ENCODE measurements at regions not wholly inside any gene's neighbourhood (a gene's known extent, or its start where the extent isn't known, plus 50 kb on each side); places are given as distances from the start of the nearest gene placed in this dataset.

GRCh38 chr3:144162042-144162441 is 190.4 kb downstream of the DIPK2A start (continued):
- TF ChIP-seq, protein P1, sequence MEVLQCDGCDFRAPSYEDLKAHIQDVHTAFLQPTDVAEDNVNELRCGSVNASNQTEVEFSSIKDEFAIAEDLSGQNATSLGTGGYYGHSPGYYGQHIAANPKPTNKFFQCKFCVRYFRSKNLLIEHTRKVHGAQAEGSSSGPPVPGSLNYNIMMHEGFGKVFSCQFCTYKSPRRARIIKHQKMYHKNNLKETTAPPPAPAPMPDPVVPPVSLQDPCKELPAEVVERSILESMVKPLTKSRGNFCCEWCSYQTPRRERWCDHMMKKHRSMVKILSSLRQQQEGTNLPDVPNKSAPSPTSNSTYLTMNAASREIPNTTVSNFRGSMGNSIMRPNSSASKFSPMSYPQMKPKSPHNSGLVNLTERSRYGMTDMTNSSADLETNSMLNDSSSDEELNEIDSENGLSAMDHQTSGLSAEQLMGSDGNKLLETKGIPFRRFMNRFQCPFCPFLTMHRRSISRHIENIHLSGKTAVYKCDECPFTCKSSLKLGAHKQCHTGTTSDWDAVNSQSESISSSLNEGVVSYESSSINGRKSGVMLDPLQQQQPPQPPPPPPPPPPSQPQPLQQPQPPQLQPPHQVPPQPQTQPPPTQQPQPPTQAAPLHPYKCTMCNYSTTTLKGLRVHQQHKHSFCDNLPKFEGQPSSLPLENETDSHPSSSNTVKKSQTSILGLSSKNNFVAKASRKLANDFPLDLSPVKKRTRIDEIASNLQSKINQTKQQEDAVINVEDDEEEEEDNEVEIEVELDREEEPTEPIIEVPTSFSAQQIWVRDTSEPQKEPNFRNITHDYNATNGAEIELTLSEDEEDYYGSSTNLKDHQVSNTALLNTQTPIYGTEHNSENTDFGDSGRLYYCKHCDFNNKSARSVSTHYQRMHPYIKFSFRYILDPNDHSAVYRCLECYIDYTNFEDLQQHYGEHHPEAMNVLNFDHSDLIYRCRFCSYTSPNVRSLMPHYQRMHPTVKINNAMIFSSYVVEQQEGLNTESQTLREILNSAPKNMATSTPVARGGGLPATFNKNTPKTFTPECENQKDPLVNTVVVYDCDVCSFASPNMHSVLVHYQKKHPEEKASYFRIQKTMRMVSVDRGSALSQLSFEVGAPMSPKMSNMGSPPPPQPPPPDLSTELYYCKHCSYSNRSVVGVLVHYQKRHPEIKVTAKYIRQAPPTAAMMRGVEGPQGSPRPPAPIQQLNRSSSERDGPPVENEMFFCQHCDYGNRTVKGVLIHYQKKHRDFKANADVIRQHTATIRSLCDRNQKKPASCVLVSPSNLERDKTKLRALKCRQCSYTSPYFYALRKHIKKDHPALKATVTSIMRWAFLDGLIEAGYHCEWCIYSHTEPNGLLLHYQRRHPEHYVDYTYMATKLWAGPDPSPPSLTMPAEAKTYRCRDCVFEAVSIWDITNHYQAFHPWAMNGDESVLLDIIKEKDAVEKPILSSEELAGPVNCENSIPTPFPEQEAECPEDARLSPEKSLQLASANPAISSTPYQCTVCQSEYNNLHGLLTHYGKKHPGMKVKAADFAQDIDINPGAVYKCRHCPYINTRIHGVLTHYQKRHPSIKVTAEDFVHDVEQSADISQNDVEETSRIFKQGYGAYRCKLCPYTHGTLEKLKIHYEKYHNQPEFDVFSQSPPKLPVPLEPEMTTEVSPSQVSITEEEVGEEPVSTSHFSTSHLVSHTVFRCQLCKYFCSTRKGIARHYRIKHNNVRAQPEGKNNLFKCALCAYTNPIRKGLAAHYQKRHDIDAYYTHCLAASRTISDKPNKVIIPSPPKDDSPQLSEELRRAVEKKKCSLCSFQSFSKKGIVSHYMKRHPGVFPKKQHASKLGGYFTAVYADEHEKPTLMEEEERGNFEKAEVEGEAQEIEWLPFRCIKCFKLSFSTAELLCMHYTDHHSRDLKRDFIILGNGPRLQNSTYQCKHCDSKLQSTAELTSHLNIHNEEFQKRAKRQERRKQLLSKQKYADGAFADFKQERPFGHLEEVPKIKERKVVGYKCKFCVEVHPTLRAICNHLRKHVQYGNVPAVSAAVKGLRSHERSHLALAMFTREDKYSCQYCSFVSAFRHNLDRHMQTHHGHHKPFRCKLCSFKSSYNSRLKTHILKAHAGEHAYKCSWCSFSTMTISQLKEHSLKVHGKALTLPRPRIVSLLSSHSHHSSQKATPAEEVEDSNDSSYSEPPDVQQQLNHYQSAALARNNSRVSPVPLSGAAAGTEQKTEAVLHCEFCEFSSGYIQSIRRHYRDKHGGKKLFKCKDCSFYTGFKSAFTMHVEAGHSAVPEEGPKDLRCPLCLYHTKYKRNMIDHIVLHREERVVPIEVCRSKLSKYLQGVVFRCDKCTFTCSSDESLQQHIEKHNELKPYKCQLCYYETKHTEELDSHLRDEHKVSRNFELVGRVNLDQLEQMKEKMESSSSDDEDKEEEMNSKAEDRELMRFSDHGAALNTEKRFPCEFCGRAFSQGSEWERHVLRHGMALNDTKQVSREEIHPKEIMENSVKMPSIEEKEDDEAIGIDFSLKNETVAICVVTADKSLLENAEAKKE (CRISPR knock-in tag; IDR thresholded peaks at IDR 0.05), result no peak
- TF ChIP-seq CREB1 (CRISPR knock-in tag; IDR thresholded peaks at IDR 0.05; ENCODE audit: low read depth), result no peak
- TF ChIP-seq ZNF331 (CRISPR knock-in tag; IDR thresholded peaks at IDR 0.05; ENCODE audit: low read depth), result no peak

GRCh38 chr3:144164352-144164751 is 192.7 kb downstream of the DIPK2A start:
- H3K36me3 Mint-ChIP-seq (ENCODE audit: low read depth), result peaks cover 3% of the 10 kb centered on the region; the same call in 1 of the 3 replicates

More at GRCh38 chr3:144164352-144164751, 192.7 kb downstream of the DIPK2A start:
- Histone ChIP-seq H3K4me3 (no peak overlapping the region), H3K4me1 (ENCODE audit: insufficient read depth) (no peaks in the 10 kb centered on the region), H3K9me2 (ENCODE audit: insufficient read depth) (peaks cover 6% of the 10 kb centered on the region), H3K36me3 (ENCODE audit: insufficient read depth) (no peaks in the 10 kb centered on the region), H4K20me1 (replicated peaks; ENCODE audit: insufficient read depth) (no peaks in the 10 kb centered on the region), H3K4me2 (no peak overlapping the region), H3F3A (replicated peaks; ENCODE audit: low read depth) (no peaks in the 10 kb centered on the region), H2AFZ (no peak overlapping the region), H3K27me3 (ENCODE audit: insufficient read depth) (no peaks in the 10 kb centered on the region), H3K27ac (ENCODE audit: low read depth) (no peak overlapping the region), H3K79me2 (replicated peaks; ENCODE audit: insufficient read depth) (no peaks in the 10 kb centered on the region)
- Mint-ChIP-seq H3K9me3 (peaks cover 3% of the 10 kb centered on the region; the same call in 2 of the 3 replicates), H3K27me3 (ENCODE audit: insufficient read depth, low read depth, poor library complexity) (peaks cover 2% of the 10 kb centered on the region), H3K4me3 (no peak overlapping the region), H3K27ac (no peak overlapping the region; the same call in 1 of the 2 replicates), H3K4me1 (no peaks in the 10 kb centered on the region)
- no peak for DNase-seq (ENCODE audit: low spot score)
- TF ChIP-seq, protein P2, sequence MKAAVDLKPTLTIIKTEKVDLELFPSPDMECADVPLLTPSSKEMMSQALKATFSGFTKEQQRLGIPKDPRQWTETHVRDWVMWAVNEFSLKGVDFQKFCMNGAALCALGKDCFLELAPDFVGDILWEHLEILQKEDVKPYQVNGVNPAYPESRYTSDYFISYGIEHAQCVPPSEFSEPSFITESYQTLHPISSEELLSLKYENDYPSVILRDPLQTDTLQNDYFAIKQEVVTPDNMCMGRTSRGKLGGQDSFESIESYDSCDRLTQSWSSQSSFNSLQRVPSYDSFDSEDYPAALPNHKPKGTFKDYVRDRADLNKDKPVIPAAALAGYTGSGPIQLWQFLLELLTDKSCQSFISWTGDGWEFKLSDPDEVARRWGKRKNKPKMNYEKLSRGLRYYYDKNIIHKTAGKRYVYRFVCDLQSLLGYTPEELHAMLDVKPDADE (IDR thresholded peaks at IDR 0.05), result no peak
- TF ChIP-seq CTCF (conservative IDR thresholded peaks at IDR 0.05; ENCODE audit: low read depth in 2 of 2), result no peak
- no peak for ATAC-seq
